Keratinocyte (primary cell): ENCODE measurements at regions not wholly inside any gene's neighbourhood (a gene's known extent, or its start where the extent isn't known, plus 50 kb on each side); places are given as distances from the start of the nearest gene placed in this dataset.
A peak's percentile ranks its signal among the peaks of the same experiment; 100 is the strongest.

Experiments
- DNase-seq: peaks from one replicate; pipeline ENCODE4 v3.0.0-alpha.2; 2011; ENCODE audit warnings: low read depth, missing footprints, low spot score
- FAIRE-seq: peaks from 2 replicates; lab custom pipeline; 2011; peaks lifted over from hg19 to GRCh38; lab: Jason Lieb, UNC
- H2AFZ ChIP-seq: 2 replicates; pipeline ENCODE4 v1.6.0; 2012; ENCODE audit warnings: low read length, control low read depth, inconsistent platforms; ENCODE audit not compliant: control insufficient read depth
- H3K27ac ChIP-seq: 2 replicates; pipeline ENCODE4 v1.5.1; 2011; ENCODE audit warnings: low read length; ENCODE audit not compliant: control insufficient read depth, insufficient read depth
- H3K27me3 ChIP-seq: 3 replicates; pipeline ENCODE4 v1.6.0; 2011; ENCODE audit warnings: low read length; ENCODE audit not compliant: control insufficient read depth, insufficient read depth; ENCODE audit errors: extremely low read depth
- H3K36me3 ChIP-seq, 2 experiments: 2 replicates in 1 of 2; 3 replicates in 1 of 2; pipeline ENCODE4 v1.5.1; 2011; ENCODE audit warnings: low read length in 2 of 2, mild to moderate bottlenecking in 1 of 2; ENCODE audit not compliant: control insufficient read depth in 2 of 2, insufficient read depth in 2 of 2; ENCODE audit errors: extremely low read depth in 1 of 2
- H3K4me1 ChIP-seq: 3 replicates; pipeline ENCODE4 v1.5.1; 2011; ENCODE audit warnings: low read length; ENCODE audit not compliant: control insufficient read depth, insufficient read depth; ENCODE audit errors: extremely low read depth
- H3K4me2 ChIP-seq: 3 replicates; pipeline ENCODE4 v1.6.0; 2011; ENCODE audit warnings: low read depth, low read length; ENCODE audit not compliant: control insufficient read depth, insufficient read depth; ENCODE audit errors: extremely low read depth
- H3K4me3 ChIP-seq, 3 experiments: fragments of 200-600 bp in 1 of 3; sonication (generic) in 1 of 3; 2 replicates in 2 of 3; 3 replicates in 1 of 3; pipeline ENCODE4 v1.5.1; 2011 to 2016; ENCODE audit warnings: low read length in 3 of 3, mild to moderate bottlenecking in 3 of 3, control low read depth in 2 of 3, inconsistent platforms in 1 of 3, low read depth in 1 of 3, mixed read lengths in 1 of 3, mixed run types in 1 of 3, moderate library complexity in 1 of 3; ENCODE audit not compliant: control insufficient read depth in 2 of 3, insufficient read depth in 2 of 3; ENCODE audit errors: extremely low read depth in 1 of 3
- H3K79me2 ChIP-seq: 2 replicates; pipeline ENCODE4 v1.6.0; 2012; ENCODE audit warnings: low read length; ENCODE audit not compliant: control insufficient read depth, insufficient read depth
- H3K9ac ChIP-seq: 3 replicates; pipeline ENCODE4 v1.6.0; 2011; ENCODE audit warnings: low read length; ENCODE audit not compliant: control insufficient read depth, insufficient read depth; ENCODE audit errors: extremely low read depth
- H3K9me1 ChIP-seq: 3 replicates; pipeline ENCODE4 v1.6.0; 2011; ENCODE audit warnings: low read length; ENCODE audit not compliant: control insufficient read depth, insufficient read depth; ENCODE audit errors: extremely low read depth
- H3K9me3 ChIP-seq: 2 replicates; pipeline ENCODE4 v1.5.1; 2012; ENCODE audit warnings: low read depth, low read length; ENCODE audit not compliant: control insufficient read depth
- H4K20me1 ChIP-seq: 3 replicates; pipeline ENCODE4 v1.6.0; 2011; ENCODE audit warnings: low read length; ENCODE audit not compliant: control insufficient read depth, insufficient read depth; ENCODE audit errors: extremely low read depth
- CTCF ChIP-seq, 3 experiments: IDR thresholded peaks in 1 of 3; conservative IDR thresholded peaks in 1 of 3; optimal IDR thresholded peaks in 1 of 3; 2 replicates in 2 of 3; 3 replicates in 1 of 3; pipeline versions ENCODE3 to v1.5.1; 2011; ENCODE audit warnings: low read length in 3 of 3, mild to moderate bottlenecking in 3 of 3, moderate library complexity in 2 of 3, control low read depth in 1 of 3, inconsistent platforms in 1 of 3; ENCODE audit not compliant: insufficient read depth in 2 of 3; ENCODE audit errors: extremely low read depth in 1 of 3
- EZH2 ChIP-seq: IDR thresholded peaks from one replicate; pipeline ENCODE4 v1.6.1; 2012; ENCODE audit warnings: inconsistent platforms, mild to moderate bottlenecking, low read length, moderate library complexity
- dilution Hi-C: fragments of 300-500 bp; cut with MboI; formaldehyde crosslinking; loops from one replicate; pipeline ENCODE4 v1.7.0; 2020; ENCODE audit warnings: low sequenced_read_pairs; ENCODE audit not compliant: extremely low pct_ligation_motif_present

- Histone ChIP-seq H3K79me2 (no peaks in the 10 kb centered on the region), H3K4me1 (peaks cover 27% of the 10 kb centered on the region), H3K9me1 (no peaks in the 10 kb centered on the region), H2AFZ (no peak overlapping the region), H3K4me3 (no peak overlapping the region), H4K20me1 (no peaks in the 10 kb centered on the region), H3K4me2 (no peak overlapping the region), H3K27ac (no peak overlapping the region), H3K27me3 (no peaks in the 10 kb centered on the region), H3K9ac (no peak overlapping the region), H3K9me3 (no peaks in the 10 kb centered on the region), H3K36me3 (no peaks in the 10 kb centered on the region)
- dilution Hi-C loops = no loop called here
- TF ChIP-seq EZH2 = no peak
- TF ChIP-seq CTCF (optimal IDR thresholded peaks at IDR 0.05 in 1 of 3, IDR thresholded peaks at IDR 0.05 in 1 of 3, conservative IDR thresholded peaks at IDR 0.05 in 1 of 3; ENCODE audit: extremely low read depth in 1 of 3, insufficient read depth in 2 of 3, low read length in 3 of 3) = no peak
- DNase-seq (no peak), FAIRE-seq (peak; percentile 29)
These were observed 58.8 kb upstream of the UBL3 start for GRCh38 chr13:29909081-29909730.

- Histone ChIP-seq H3K36me3 (no peaks in the 10 kb centered on the region), H3K4me1 (peaks cover 27% of the 10 kb centered on the region), H3K9me1 (no peaks in the 10 kb centered on the region), H3K27me3 (no peaks in the 10 kb centered on the region), H3K79me2 (no peaks in the 10 kb centered on the region), H3K27ac (no peak overlapping the region), H2AFZ (no peak overlapping the region), H3K4me3 (no peak overlapping the region), H3K4me2 (peak overlapping the region; percentile 37), H3K9ac (no peak overlapping the region), H3K9me3 (no peaks in the 10 kb centered on the region), H4K20me1 (no peaks in the 10 kb centered on the region)
- FAIRE-seq (peak; percentile 79), DNase-seq (no peak)
- TF ChIP-seq EZH2 (no peak), CTCF (optimal IDR thresholded peaks at IDR 0.05 in 1 of 3, IDR thresholded peaks at IDR 0.05 in 1 of 3, conservative IDR thresholded peaks at IDR 0.05 in 1 of 3; ENCODE audit: extremely low read depth in 1 of 3, insufficient read depth in 2 of 3, low read length in 3 of 3) (no peak)
- dilution Hi-C loops = no loop called here
These were observed 58.1 kb upstream of the UBL3 start for GRCh38 chr13:29908416-29909080.
